HUES64 (cell line): ENCODE measurements at regions not wholly inside any gene's neighbourhood (a gene's known extent, or its start where the extent isn't known, plus 50 kb on each side); places are given as distances from the start of the nearest gene placed in this dataset.
"Not testable (repeated sequence)": the region's sequence is repeated elsewhere in the genome, so short reads cannot be mapped to it uniquely, and the experiment has no call there.

ENCODE experiments used
- H3K27ac ChIP-seq: 2 replicates; pipeline ENCODE4 v1.7.0; 2013; ENCODE audit warnings: low read depth, low read length, inconsistent platforms
- H3K27me3 ChIP-seq: 2 replicates; pipeline ENCODE4 v1.6.1; 2013; ENCODE audit warnings: mild to moderate bottlenecking, low read length; ENCODE audit not compliant: insufficient read depth
- H3K36me3 ChIP-seq: 2 replicates; pipeline ENCODE4 v1.6.1; 2013; ENCODE audit warnings: mild to moderate bottlenecking, low read length; ENCODE audit not compliant: insufficient read depth
- H3K4me1 ChIP-seq: 2 replicates; pipeline ENCODE4 v1.6.1; 2013; ENCODE audit warnings: mild to moderate bottlenecking, low read length, moderate library complexity; ENCODE audit not compliant: insufficient read depth
- H3K4me3 ChIP-seq: 2 replicates; pipeline ENCODE4 v1.5.1; 2013; ENCODE audit warnings: mild to moderate bottlenecking, low read length, moderate library complexity
- H3K9ac ChIP-seq: 2 replicates; pipeline ENCODE4 v1.6.1; 2013; ENCODE audit warnings: mild to moderate bottlenecking, low read depth, low read length
- H3K9me3 ChIP-seq: 2 replicates; pipeline ENCODE4 v1.6.1; 2013; ENCODE audit warnings: low read depth, low read length; ENCODE audit not compliant: insufficient read depth
- WGBS: fragments of 150-250, 120-280 bp; methylation state at CpG from one replicate; pipeline ENCODE4 v1.1.7; 2013; ENCODE audit warnings: missing lambda C conversion rate; 5-methylcytosine and 5-hydroxymethylcytosine counted together

- H3K27me3 ChIP-seq = no peaks in the 10 kb centered on the region
- no peak overlapping the region for H3K9ac ChIP-seq
- no peaks in the 10 kb centered on the region for H3K36me3 ChIP-seq
- H3K4me1 ChIP-seq = no peaks in the 10 kb centered on the region
- H3K27ac ChIP-seq = no peak overlapping the region
- H3K4me3 ChIP-seq = no peak overlapping the region
- 88% methylated on average over 10 of the region's 10 CpGs for WGBS
- 0 out of 2 replicates have a peak, but pooled peaks cover 4% of the 10 kb centered on the region for H3K9me3 ChIP-seq
These were observed 82.4 kb upstream of the FGGY start for GRCh38 chr1:59214248-59215208.

GRCh38 chr1:59215766-59216291 is 81.1 kb upstream of the FGGY start:
- Histone ChIP-seq H3K9ac (no peak overlapping the region), H3K9me3 (0 out of 2 replicates have a peak, but pooled peaks cover 4% of the 10 kb centered on the region), H3K4me1 (no peaks in the 10 kb centered on the region), H3K27ac (no peak overlapping the region), H3K36me3 (no peaks in the 10 kb centered on the region), H3K4me3 (no peak overlapping the region), H3K27me3 (no peaks in the 10 kb centered on the region)
- WGBS = 93% methylated on average over 6 of the region's 6 CpGs

GRCh38 chr1:59217439-59217838 is 79.5 kb upstream of the FGGY start:
- H3K4me1 ChIP-seq, H3K27me3 ChIP-seq, H3K9ac ChIP-seq, H3K4me3 ChIP-seq, H3K9me3 ChIP-seq, H3K36me3 ChIP-seq, H3K27ac ChIP-seq: not testable (repeated sequence)
- WGBS = 93% methylated on average over 2 of the region's 2 CpGs

GRCh38 chr1:59218521-59219236 is 78.2 kb upstream of the FGGY start:
- Histone ChIP-seq H3K27ac (no peak overlapping the region), H3K36me3 (no peaks in the 10 kb centered on the region), H3K9me3 (0 out of 2 replicates have a peak, but pooled peaks cover 4% of the 10 kb centered on the region), H3K4me1 (no peaks in the 10 kb centered on the region), H3K27me3 (no peaks in the 10 kb centered on the region), H3K4me3 (no peak overlapping the region), H3K9ac (no peak overlapping the region)
- WGBS = 85% methylated on average over 5 of the region's 5 CpGs

- 91% methylated on average over 2 of the region's 2 CpGs for WGBS
- Histone ChIP-seq H3K36me3 (no peaks in the 10 kb centered on the region), H3K4me1 (no peaks in the 10 kb centered on the region), H3K9me3 (0 out of 2 replicates have a peak, but pooled peaks cover 4% of the 10 kb centered on the region), H3K27me3 (no peaks in the 10 kb centered on the region), H3K27ac (no peak overlapping the region), H3K4me3 (no peak overlapping the region), H3K9ac (no peak overlapping the region)
These were observed 77.0 kb upstream of the FGGY start for GRCh38 chr1:59219916-59220315.

- Histone ChIP-seq H3K9me3 (0 out of 2 replicates have a peak, but pooled peaks cover 4% of the 10 kb centered on the region), H3K4me3 (no peak overlapping the region), H3K4me1 (no peaks in the 10 kb centered on the region), H3K9ac (no peak overlapping the region), H3K36me3 (no peaks in the 10 kb centered on the region), H3K27ac (no peak overlapping the region), H3K27me3 (no peaks in the 10 kb centered on the region)
- 89% methylated on average over 5 of the region's 5 CpGs for WGBS
These were observed 76.5 kb upstream of the FGGY start for GRCh38 chr1:59220356-59220755.

GRCh38 chr1:59223198-59223597 is 73.7 kb upstream of the FGGY start:
- no peak overlapping the region for H3K4me3 ChIP-seq
- H3K9ac ChIP-seq = no peak overlapping the region
- WGBS = 93% methylated on average over 2 of the region's 2 CpGs
- no peak overlapping the region for H3K27ac ChIP-seq
- no peaks in the 10 kb centered on the region for H3K4me1 ChIP-seq
- no peaks in the 10 kb centered on the region for H3K36me3 ChIP-seq
- no peaks in the 10 kb centered on the region for H3K27me3 ChIP-seq
- no peaks in the 10 kb centered on the region for H3K9me3 ChIP-seq

GRCh38 chr1:59223989-59224634 is 72.8 kb upstream of the FGGY start:
- H3K36me3 ChIP-seq = no peaks in the 10 kb centered on the region
- no peak overlapping the region for H3K9ac ChIP-seq
- H3K27ac ChIP-seq = no peak overlapping the region
- no peaks in the 10 kb centered on the region for H3K4me1 ChIP-seq
- H3K27me3 ChIP-seq = no peaks in the 10 kb centered on the region
- no peaks in the 10 kb centered on the region for H3K9me3 ChIP-seq
- WGBS = 55% methylated on average over 3 of the region's 3 CpGs
- no peak overlapping the region for H3K4me3 ChIP-seq

- H3K9me3 ChIP-seq = no peaks in the 10 kb centered on the region
- no peaks in the 10 kb centered on the region for H3K4me1 ChIP-seq
- no peaks in the 10 kb centered on the region for H3K36me3 ChIP-seq
- H3K27me3 ChIP-seq = no peaks in the 10 kb centered on the region
- WGBS = 92% methylated on average over 2 of the region's 2 CpGs
- no peak overlapping the region for H3K4me3 ChIP-seq
- no peak overlapping the region for H3K27ac ChIP-seq
- no peak overlapping the region for H3K9ac ChIP-seq
These were observed 71.1 kb upstream of the FGGY start for GRCh38 chr1:59225594-59226316.

GRCh38 chr1:59229138-59229537 is 67.8 kb upstream of the FGGY start:
- Histone ChIP-seq H3K27ac (no peak overlapping the region), H3K9ac (no peak overlapping the region), H3K36me3 (no peaks in the 10 kb centered on the region), H3K27me3 (no peaks in the 10 kb centered on the region), H3K4me1 (no peaks in the 10 kb centered on the region), H3K4me3 (no peak overlapping the region), H3K9me3 (no peaks in the 10 kb centered on the region)
